ENCODE measurements at regions not wholly inside any gene's neighbourhood (a gene's known extent, or its start where the extent isn't known, plus 50 kb on each side); places are given as distances from the start of the nearest gene placed in this dataset.
"Not testable (repeated sequence)": the region's sequence is repeated elsewhere in the genome, so short reads cannot be mapped to it uniquely, and the experiment has no call there.

- TF ChIP-seq CTCF (IDR thresholded peaks at IDR 0.05; ENCODE audit: control extremely low read depth in 1 of 3, insufficient read depth in 1 of 3, low read depth in 1 of 3, low read length in 3 of 3), result no peak
These were observed 285.8 kb upstream of the MEF2C start (continued) for GRCh38 chr5:89168766-89169165.

- H3K79me1 ChIP-seq (ENCODE audit: low read depth, low read length); H3K56ac ChIP-seq (replicated peaks; ENCODE audit: insufficient read length, low read depth, low read length); H3K36me3 ChIP-seq (ENCODE audit: control insufficient read depth in 2 of 4, insufficient read depth in 4 of 4, low read length in 3 of 4); DNase-seq (ENCODE audit: low read depth in 1 of 2, low spot score in 2 of 2); H4K8ac ChIP-seq (ENCODE audit: extremely low read depth, insufficient read depth, low read length); H3K4me2 ChIP-seq (ENCODE audit: insufficient read depth in 1 of 2, low read depth in 2 of 2, low read length in 2 of 2); H3K4me3 ChIP-seq (ENCODE audit: extremely low read depth in 1 of 4, insufficient read depth in 2 of 4, low read depth in 3 of 4, low read length in 4 of 4); FAIRE-seq; H2BK12ac ChIP-seq (ENCODE audit: low read depth, low read length); H3K9me3 ChIP-seq (ENCODE audit: insufficient read depth in 2 of 2, low read depth in 1 of 2, low read length in 1 of 2); H2AFZ ChIP-seq (ENCODE audit: low read length); H4K91ac ChIP-seq (replicated peaks; ENCODE audit: insufficient read length, low read length); H3K18ac ChIP-seq (ENCODE audit: extremely low read depth, low read length); H3K27ac ChIP-seq (ENCODE audit: low read depth, low read length); H2BK15ac ChIP-seq (ENCODE audit: low read length); H3K23ac ChIP-seq (ENCODE audit: insufficient read length); H2BK20ac ChIP-seq (ENCODE audit: low read length); H4K5ac ChIP-seq (ENCODE audit: insufficient read length, low read depth, low read length); H2BK5ac ChIP-seq (ENCODE audit: low read depth, low read length); POLR2A ChIA-PET (ENCODE audit: partially characterized antibody); H4K20me1 ChIP-seq (replicated peaks in 1 of 2; ENCODE audit: control insufficient read depth in 1 of 2, insufficient read depth in 2 of 2, low read length in 2 of 2); H3K79me2 ChIP-seq (ENCODE audit: control insufficient read depth in 1 of 2, insufficient read depth in 2 of 2, low read length in 2 of 2); H3K27me3 ChIP-seq (replicated peaks in 1 of 4; ENCODE audit: control insufficient read depth in 3 of 4, extremely low read depth in 1 of 4, insufficient read depth in 3 of 4, low read length in 3 of 4); H3K4ac ChIP-seq (replicated peaks; ENCODE audit: insufficient read length, low read depth, low read length); H3K4me1 ChIP-seq (replicated peaks in 1 of 4; ENCODE audit: control insufficient read depth in 3 of 4, insufficient read depth in 4 of 4, low read length in 3 of 4); H2AK5ac ChIP-seq (ENCODE audit: low read depth, low read length); H2BK120ac ChIP-seq (replicated peaks; ENCODE audit: low read depth, low read length); H3K14ac ChIP-seq (ENCODE audit: insufficient read length); CTCF ChIA-PET (ENCODE audit: partially characterized antibody); H3K9ac ChIP-seq (replicated peaks in 1 of 4; ENCODE audit: extremely low read depth in 1 of 4, low read depth in 3 of 4, low read length in 3 of 4); H3K23me2 ChIP-seq (ENCODE audit: low read depth, low read length): not testable (repeated sequence)
- 90% methylated on average over 2 of the region's 2 CpGs; no CpG with 5 or more reads in 1 of the 2 experiments for WGBS, 2 experiments (ENCODE audit: extremely low coverage in 1 of 2, insufficient coverage in 1 of 2, insufficient read length in 1 of 2, insufficient replicate concordance in 2 of 2, low coverage in 1 of 2, low lambda C conversion rate in 2 of 2, missing lambda C conversion rate in 1 of 2)
These were observed 281.7 kb upstream of the MEF2C start for GRCh38 chr5:89164703-89165102.
